DLD1 (cell line): ENCODE measurements at regions not wholly inside any gene's neighbourhood (a gene's known extent, or its start where the extent isn't known, plus 50 kb on each side); places are given as distances from the start of the nearest gene placed in this dataset.
"Not testable (repeated sequence)": the region's sequence is repeated elsewhere in the genome, so short reads cannot be mapped to it uniquely, and the experiment has no call there.

Source experiments
- in situ Hi-C: cut with HindIII; loops from 2 replicates; pipeline ENCODE4 v1.10.0; 2017; ENCODE audit warnings: low sequenced_read_pairs

DNA sequence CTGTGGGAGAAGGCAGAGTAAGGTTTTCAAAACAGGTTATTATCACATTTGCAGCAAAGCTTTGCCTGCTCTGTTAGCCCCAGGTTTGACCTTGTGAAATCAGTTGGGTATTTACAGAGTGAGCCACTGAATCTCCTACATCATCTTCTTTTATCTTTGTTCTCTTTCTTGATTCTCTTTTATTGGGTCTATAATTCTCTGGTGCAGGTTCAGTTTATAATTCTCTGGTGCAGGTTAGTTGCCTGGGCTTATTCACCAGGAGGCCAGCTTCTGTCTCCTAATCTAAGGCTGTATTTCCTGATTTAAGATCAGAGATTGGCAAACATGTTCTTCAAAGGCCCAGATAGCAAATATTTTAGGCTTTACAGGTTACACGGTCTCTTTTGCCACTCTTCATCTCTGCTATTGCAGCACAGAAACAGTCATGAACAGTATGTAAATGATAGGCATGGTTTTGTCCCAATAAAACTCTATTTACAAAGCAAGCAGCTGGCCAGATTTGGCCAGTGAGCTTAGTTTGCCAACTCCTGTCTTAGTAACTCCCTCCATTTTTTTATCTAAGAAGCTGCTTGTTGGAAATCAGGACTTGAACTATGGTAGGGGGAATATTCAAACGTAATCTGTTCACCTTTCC, 205.0 kb upstream of the RIMS1 start:
- in situ Hi-C loops: no loop called here

DNA sequence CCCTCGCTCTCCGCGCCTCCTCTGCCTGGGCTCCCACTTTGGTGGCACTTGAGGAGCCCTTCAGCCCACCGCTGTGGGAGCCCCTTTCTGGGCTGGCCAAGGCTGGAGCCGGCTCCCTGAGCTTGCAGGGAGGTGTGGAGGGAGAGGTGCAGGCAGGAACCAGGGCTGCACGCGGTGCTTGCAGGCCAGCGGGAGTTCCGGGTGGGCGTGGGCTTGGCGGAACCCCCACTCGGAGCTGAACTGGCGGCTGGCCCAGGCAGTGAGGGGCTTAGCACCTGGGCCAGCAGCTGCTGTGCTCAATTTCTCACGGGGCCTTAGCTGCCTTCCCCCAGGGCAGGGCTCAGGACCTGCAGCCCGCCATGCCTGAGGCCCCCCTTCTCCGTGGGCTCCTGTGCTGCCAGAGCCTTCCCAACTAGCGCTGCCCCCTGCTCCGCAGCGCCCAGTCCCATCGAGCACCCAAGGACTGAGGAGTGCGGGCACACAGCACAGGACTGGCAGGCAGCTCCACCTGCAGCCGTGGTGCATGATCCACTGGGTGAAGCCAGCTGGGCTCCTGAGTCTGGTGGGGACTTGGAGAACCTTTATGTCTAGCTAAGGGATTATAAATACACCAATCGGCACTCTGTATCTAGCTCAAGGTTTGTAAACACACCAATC, 200.2 kb upstream of the RIMS1 start:
- in situ Hi-C loops: not testable (repeated sequence)

DNA sequence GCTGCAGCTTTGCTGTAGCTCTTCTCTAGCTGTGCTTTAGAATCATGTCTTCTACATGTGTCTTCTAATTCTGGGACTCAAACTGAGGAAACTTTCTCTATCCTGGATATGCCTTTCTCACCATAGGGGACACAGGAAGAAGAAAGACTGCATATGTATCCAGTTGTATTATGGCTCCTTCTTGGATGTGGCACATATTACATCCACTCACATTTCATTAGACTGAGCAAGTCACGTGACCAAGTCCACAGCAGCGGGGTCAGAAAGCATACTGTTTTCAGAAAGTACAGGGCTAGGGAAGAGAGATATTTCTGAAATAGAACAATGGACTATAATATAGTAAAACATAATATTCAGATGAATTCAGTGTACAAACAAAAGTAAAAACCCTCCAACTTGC, 187.6 kb upstream of the RIMS1 start:
- in situ Hi-C loops: no loop called here

DNA sequence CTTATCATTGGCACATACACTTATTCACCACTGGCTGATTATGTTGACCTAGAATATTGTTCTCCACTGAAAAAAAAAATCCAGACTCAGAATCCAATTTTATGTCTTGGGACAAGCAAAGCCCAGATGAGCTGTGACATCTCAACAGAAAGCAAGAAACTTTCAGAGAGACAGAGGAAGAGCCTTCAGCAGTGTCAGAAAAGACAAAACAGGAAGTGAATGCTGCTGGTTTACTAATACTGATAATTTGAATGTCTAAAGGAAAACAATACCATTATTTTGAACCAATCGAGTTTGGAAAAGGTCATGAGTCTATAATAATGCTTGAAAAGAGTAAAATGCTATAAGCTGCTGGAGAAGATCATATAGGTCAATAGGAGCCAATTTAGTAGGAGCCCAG, 179.8 kb upstream of the RIMS1 start:
- in situ Hi-C loops: no loop called here

DNA sequence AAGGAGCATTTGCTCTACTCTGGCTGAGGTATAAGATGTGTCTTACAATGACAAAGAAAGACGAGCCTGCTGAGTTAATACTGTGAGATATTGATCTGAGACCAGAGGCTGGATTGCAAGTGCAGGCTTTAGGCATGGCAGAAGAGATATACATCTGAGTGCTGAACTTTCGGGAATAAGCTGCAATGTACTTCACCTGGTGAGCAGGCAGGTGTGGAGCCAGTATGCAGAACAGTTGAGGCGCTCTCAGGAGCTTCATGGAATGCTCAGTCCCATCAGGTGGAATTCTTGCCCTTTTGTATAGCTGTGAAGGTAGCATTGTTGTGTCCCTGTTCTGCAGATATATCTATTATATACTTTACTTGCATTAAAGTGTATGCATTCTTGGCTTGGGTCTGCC, 179.3 kb upstream of the RIMS1 start:
- in situ Hi-C loops: no loop called here

DNA sequence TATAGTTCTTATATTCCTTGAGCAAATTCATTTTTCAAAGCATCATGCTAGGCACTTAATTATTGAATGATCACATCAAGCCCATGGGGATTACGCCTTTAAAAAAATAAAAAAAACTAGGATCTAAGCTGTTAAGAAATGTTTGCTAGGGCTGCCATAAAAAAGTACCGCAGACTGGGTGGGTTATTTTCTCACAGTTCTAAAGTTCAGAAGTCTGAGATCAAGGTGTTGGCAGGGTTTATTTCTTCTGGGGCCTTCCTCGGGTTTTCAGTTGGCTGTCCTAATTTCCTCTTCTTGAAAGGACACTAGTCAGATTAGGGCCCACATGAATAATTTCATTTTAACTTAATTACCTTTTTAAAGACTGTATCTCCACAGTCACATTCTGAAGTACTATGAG, 165.6 kb upstream of the RIMS1 start:
- in situ Hi-C loops: no loop called here

DNA sequence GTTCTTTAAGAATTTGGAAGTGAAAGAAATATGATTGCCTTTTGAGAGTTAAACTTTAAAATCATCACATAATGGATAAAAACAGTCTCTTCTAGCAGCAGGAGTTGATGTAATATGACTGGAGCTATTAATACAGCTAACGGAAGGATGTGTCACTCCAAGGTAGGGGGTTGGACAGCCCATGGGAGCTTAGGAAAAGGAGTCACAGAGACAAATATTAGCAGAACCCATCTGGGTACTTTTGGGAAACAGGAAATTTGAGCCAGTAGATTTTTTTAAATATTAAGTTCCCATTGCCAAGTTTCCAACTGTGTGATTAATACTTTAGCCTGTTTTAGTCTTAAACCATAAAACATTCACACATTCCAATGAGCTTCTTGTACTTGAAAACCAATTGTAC, 164.7 kb upstream of the RIMS1 start:
- in situ Hi-C loops: no loop called here

DNA sequence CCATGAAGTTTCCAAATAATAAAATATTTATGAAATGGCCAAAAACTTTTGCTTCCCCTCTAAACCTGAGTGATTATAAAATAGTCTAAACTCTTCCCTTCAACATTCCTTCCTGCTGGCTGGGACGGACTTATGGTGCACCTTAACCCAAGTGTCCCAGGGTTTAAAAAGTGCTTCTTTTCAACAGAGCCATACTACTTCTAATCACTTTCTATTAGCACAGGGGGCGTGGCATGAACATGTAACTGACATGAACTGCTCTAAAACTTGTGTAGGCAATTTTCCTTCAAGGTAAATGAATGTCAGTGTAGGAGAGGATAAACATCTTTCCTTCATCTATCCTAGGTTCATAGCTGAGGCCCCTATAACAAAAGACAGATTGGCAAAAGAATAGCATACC, 163.6 kb upstream of the RIMS1 start:
- in situ Hi-C loops: no loop called here

DNA sequence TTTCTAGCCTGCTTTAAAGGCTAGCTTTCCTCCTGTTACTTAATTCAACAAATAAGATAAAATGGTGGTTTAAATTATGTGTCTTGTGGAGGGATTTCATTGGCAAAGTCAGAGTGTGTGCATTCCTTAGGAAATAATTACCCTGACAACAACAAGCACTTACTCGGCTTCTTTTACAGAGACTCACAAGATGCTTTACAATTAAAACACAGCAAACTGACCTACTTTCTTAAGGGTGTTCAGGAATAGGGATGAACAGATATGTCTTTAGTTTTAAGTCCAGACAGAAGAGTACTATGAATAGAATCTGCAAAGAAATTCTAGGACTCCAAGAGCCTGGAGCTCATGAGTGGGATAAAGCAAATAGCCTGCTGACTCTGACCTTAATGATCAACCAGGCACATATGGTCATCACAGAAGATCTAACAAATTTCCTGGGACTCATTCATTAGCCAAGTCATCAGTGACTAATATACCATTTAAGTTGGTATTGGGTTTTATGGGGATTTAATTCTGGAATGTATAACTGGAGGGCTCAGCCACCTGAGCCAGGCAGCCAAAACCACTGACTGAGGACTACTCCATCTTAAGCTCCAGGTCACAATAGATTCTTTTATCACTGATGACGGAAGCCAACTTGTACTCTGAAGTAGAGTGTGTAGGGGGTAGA, 161.8 kb upstream of the RIMS1 start:
- in situ Hi-C loops: no loop called here

DNA sequence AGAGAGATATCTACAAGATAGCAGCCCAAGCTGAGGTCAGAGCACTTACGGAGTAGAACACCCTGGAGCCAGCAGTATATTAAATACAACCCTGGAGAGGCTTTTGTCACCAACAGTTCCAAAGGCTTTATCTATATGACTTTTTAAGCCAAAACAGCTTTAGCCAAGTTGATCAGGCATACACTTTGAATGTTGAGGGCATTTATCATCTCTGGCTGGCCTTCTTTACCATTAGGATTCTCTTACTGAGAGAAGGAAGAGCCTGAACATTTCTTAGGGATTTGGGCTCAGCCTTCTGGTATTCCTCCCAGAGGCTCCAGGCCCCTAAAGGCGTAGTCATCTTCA, 161.3 kb upstream of the RIMS1 start:
- in situ Hi-C loops: no loop called here

DNA sequence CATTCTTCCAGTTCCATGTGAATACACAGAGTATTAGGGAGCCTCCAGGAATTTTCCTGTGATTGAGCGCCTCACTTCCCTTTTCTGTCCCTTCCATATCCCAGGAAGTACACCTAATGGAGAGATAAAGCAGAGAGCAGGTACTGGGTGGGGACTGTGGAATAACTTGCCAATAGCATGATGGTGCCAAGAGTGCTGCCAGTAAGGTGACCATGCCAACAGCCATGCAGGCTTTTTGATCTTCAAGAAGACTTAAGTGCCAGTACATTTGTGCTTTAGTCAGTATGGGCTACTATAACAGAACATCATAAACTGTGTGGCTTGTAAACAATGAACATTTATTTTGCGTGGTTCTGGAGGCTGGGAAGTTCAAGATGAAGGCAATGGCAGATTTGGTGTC, 160.2 kb upstream of the RIMS1 start:
- in situ Hi-C loops: no loop called here

DNA sequence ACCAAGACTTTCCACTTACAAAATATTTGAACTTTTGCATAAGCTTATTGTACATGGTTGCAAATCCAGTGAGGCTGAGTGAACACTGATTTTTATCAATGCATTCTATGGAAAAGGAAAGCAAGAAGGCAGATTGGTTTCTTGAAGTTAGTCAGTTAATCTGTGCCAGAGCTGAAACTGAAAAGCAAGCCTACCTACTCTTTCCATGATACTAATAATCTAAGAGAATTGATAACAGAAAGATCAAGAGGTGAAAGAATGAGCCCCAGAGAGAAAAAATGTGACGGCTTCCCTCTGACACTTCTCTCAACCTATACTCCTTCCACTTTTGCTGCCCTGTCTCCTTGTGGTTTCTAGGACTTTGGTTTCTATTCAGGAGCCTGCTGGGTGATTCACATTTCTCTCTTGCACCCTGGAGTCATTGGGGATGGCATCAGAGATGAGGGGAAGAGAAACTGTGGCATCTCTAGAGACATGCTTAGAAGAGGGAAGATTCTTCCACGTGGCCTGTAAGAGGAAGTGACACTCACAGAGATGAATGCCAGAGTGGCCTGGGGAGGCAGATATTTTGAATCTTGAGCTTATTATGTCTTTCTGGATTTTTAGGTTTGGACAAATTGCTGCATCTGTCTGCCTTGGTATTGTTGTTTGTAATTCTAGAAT, 158.6 kb upstream of the RIMS1 start:
- in situ Hi-C loops: no loop called here

DNA sequence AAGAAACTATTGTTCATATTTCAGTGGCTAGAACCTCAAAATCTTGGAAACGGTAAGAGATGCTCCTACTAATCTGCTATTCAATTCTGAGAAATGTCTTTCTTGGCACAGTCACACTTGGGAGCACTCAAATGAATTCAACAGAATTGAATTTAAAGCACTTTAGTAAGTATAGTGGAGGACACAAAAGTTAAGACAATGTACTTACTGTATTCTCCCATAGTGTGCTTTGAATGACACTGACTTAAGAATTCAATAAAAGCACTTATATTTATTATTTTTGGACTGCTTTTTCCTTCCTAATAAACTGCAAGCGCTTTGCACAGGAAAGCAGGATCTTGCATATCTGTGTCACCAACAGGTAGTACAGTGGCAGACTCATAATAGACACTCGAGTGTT, 156.1 kb upstream of the RIMS1 start:
- in situ Hi-C loops: no loop called here

DNA sequence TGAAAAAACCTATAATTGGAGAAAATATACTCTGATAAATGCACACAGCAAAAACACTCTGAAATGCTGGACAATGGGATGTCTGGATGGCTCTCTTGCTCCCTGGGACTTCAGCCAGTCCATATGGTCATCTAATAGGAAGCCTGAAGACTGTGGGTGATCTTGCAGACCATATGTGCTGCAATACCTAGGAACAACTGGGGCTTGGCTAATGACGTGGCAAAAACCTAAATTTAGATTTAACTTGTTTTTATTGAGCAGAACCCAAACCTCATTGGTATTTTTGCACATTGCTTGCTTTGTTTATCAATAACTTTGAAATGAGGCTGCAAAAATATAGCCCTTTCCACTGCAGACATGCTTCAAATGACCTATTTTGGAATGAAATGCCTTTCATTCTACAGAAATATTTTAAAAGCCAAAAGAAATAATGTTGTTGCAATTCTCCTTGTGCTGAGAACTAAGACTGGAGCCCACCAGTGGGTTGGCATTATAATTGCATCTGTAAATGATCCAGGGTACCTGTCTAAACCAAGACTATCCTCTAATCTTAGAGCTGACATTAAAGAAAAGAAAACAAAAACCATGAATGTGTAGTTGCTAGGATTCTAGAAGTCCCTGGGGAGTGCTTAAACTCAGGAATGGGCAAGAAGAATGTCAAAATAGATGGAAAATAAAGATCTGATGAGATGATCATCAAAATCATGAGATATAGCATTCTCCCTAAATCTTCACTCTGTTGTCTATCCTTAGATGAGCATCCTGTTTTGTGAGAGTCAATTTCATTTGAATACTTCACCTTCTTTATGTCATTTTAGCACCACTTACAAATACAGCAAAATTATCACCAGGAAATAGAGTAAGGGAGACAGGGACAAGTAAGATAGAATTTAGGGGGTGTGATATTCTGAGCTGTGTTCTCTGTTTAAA, 152.1 kb upstream of the RIMS1 start:
- in situ Hi-C loops: no loop called here

DNA sequence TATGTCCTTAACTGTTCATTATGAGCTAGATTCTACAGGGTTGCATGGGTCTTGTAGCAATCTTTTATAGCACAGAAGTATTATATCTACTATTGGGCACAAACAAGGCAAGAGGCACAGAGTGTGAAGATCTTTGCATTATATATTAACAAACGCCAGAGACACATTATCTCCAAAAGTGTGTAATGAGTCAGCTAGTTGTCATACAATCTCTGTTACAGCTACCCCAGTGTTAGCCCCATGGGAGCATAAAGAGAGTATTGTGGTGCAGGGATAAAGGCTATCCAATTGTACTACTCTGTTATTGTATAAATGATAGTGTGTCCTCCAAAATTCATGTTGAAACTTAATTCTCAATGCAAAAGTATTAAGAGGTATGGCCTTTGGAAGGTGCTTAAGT, 148.4 kb upstream of the RIMS1 start:
- in situ Hi-C loops: no loop called here

DNA sequence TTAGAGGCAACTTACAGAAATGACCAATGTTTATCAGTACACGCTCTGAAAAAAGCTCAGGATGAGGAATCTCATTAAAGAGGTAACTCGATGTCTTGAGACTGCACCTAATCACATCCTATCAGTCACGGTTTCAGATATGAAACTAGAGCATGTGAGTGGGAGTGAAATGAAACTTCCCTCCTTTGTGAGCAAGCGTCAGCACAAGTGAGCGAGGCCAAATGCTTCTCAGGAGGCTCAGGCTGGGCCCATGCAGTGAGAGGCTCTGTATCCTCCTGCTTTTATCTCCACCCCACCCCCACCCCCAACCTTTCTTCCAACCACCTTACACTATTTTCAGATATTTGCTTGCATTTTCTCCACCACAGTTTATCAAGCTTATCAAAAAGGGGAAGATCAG, 140.8 kb upstream of the RIMS1 start:
- in situ Hi-C loops: no loop called here

DNA sequence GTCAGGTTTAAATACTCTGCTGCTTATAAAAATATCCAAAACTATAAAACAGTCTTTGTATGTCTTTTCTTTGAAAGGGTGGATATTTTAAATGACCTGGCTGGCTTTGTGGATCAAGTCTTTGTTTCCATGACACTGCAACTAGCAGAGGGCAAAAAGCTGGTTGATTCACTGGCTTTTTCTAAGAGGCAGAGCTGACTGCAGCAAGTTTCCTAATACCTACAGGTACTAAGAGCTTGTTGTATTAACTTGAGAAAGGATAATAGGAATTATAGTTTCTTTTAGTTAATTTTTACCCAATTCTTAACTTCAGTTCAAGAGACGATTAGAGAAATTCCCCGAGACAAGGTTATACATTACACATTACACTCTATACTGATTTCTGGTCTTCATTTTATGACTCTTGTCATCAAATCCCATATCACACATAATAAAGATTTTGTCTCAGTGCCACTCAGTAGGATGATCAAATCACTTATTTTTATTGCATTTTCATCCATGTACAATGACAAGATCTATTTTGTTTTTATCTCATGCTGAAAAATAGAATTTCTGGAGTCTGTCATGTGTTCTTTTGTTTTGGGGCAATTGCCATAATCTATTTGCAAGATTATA, 120.1 kb upstream of the RIMS1 start:
- in situ Hi-C loops: no loop called here

DNA sequence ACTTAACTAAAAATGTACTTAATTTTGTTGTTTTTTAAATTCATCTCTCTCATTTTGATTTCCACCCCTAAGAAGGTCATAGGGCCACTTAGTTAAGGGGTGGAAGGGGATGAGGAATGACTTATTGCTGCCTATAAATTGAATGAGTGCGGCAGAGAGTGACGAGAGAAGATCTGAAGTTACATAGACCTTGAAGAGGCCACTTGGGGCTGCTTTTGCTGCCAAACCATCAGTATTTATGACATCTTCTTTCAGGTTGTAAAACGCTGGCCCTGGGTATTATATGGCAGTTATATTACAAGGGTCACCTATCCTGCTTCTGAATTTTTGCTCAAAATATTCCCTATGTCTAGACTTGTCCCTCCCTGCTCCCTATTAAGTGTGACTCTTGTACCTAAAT, 119.6 kb upstream of the RIMS1 start:
- in situ Hi-C loops: no loop called here

DNA sequence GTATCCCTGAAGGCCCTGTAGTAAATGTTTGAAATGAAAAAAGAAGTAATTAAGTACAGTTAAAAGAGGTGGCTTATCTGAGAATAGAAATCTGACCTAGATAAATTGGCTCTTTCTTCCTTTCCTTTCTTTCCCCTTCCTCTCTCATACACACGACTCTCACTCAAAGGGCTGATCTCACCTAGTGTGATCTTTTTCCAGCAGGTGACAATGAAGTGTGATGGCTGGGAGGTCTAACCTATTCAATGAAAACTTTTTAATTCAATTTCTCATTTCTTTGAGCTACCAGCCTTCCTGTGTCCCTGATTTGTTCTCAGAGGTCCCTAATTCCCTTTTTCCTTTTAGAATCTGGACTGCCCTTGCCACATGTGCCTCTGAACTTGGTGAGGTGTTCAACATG, 118.0 kb upstream of the RIMS1 start:
- in situ Hi-C loops: no loop called here

DNA sequence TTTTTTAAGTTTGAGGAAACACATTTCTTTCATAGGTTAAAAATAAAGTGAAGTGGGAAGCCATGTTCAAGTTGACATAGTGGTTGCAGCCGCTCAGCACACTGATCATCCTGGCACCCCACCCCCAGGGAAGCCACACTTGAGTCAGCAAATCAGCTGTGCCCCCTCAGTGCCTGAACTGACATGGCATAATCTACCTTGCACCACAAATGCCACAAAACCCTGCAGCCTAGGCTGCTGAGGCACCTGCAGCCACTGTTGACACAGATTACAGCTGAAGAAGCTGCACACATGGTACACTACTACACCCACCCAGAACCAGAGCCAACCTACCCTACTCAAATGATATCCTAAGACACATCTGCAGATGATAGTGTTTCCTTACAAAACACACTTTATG, 77.5 kb upstream of the RIMS1 start:
- in situ Hi-C loops: no loop called here

DNA sequence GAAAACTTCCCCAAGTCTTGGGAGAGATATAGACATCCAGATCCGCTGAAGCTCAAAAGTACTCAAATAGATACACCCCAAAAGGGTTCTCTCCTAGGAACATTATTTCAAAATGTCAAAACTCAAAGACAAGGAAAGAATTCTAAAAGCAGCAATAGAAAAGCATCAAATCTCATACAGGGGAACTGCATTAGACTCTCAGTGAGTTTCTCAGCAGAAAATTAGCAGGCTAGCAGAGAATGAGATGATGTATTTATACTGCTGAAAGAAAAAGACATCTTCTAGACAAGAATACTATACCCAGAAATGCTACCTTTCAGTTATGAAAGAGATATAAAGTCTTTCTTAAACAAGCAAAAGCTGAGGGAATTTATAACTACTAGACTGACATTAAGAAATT, 75.5 kb upstream of the RIMS1 start:
- in situ Hi-C loops: no loop called here
